Adrenal gland (tissue), 9 donors: ENCODE measurements at regions not wholly inside any gene's neighbourhood (a gene's known extent, or its start where the extent isn't known, plus 50 kb on each side); places are given as distances from the start of the nearest gene placed in this dataset.

Experiments
- DNase-seq, 7 donors: peaks; one replicate each; pipeline ENCODE4 v3.0.0-alpha.2; 2019 to 2020
- H3K27ac ChIP-seq, 5 donors: fragments of 200-600 bp; sonication (generic) in 4 of 5; 1 replicate in 3 of 5; 2 replicates in 2 of 5; pipeline versions ENCODE4 v1.5.1 to v1.8.0; 2016 to 2020; ENCODE audit warnings: mild to moderate bottlenecking in 1 of 5
- H3K27me3 ChIP-seq: fragments of 200-600 bp; 2 replicates; pipeline ENCODE4 v1.8.0; 2021
- H3K36me3 ChIP-seq, 2 donors: fragments of 200-600 bp; replicated peaks in 1 of 2; 1 replicate in 1 of 2; 2 replicates in 1 of 2; pipeline versions ENCODE4 v1.5.1 to v1.8.0; 2018 to 2022
- H3K4me1 ChIP-seq, 2 donors: fragments of 200-600 bp; replicated peaks in 1 of 2; 1 replicate in 1 of 2; 2 replicates in 1 of 2; pipeline versions ENCODE4 v1.5.1 to v1.8.0; 2018 to 2021
- H3K4me3 ChIP-seq, 4 donors: fragments of 200-600 bp; sonication (generic) in 3 of 4; one replicate each; pipeline ENCODE4 v1.5.1; 2016 to 2018
- H3K9me3 ChIP-seq, 3 donors: fragments of 200-600 bp; sonication (generic) in 1 of 3; replicated peaks in 1 of 3; 1 replicate in 2 of 3; 2 replicates in 1 of 3; pipeline versions ENCODE4 v1.5.1 to v1.8.0; 2016 to 2021
- POLR2A ChIP-seq, 2 donors: fragments of 450-650 bp; IDR thresholded peaks; one replicate each; pipeline ENCODE4 v1.6.1; 2017; ENCODE audit warnings: antibody characterized with exemption in 2 of 2, mild to moderate bottlenecking in 2 of 2, moderate library complexity in 1 of 2
- WGBS, 4 donors: extraction: QIAGEN DNeasy Blood & Tissue Kit in 2 of 4; methylation state at CpG; one replicate each; pipeline versions ENCODE4 v1.1.5 to v1.1.7; 2013 to 2017; 5-methylcytosine and 5-hydroxymethylcytosine counted together
- intact Hi-C, 2 donors: fragments of 100-400 bp; cut with DNase I; formaldehyde crosslinking; loops; one replicate each; pipeline versions ENCODE4 v1.14.1 to v1.15.0; 2022 to 2023
- TF ChIP-seq, protein P1 (sequence below), 6 experiments: fragments of 450-650 bp in 4 of 6; fragments of 200-600 bp in 2 of 6; sonication (generic) in 1 of 6; IDR thresholded peaks; 1 replicate in 5 of 6; 2 replicates in 1 of 6; pipeline versions ENCODE4 v1.5.1 to v1.8.0; 2016 to 2021; ENCODE audit warnings: antibody characterized with exemption in 6 of 6, mild to moderate bottlenecking in 2 of 6, moderate library complexity in 1 of 6
- donor health status: healthy with polysubstance abuse.
- donor health status: Bipolar disorder and iron deficiency.
- donor health status: DM: yes; HTN: yes; CAD: no.
- donor health status: DM: no; HTN: no; CAD: no.
- donor health status: DM: no; HTN: no; CAD: no.

- intact Hi-C loops, result no loop called here
- Histone ChIP-seq H3K36me3 (no peaks in the 10 kb centered on the region), H3K9me3 (no peaks in the 10 kb centered on the region), H3K4me3 (no peak overlapping the region), H3K27ac (no peak overlapping the region), H3K27me3 (no peaks in the 10 kb centered on the region), H3K4me1 (no peaks in the 10 kb centered on the region)
- DNase-seq, result no peak
- no peak for TF ChIP-seq POLR2A (IDR thresholded peaks at IDR 0.05)
- TF ChIP-seq, protein P1, sequence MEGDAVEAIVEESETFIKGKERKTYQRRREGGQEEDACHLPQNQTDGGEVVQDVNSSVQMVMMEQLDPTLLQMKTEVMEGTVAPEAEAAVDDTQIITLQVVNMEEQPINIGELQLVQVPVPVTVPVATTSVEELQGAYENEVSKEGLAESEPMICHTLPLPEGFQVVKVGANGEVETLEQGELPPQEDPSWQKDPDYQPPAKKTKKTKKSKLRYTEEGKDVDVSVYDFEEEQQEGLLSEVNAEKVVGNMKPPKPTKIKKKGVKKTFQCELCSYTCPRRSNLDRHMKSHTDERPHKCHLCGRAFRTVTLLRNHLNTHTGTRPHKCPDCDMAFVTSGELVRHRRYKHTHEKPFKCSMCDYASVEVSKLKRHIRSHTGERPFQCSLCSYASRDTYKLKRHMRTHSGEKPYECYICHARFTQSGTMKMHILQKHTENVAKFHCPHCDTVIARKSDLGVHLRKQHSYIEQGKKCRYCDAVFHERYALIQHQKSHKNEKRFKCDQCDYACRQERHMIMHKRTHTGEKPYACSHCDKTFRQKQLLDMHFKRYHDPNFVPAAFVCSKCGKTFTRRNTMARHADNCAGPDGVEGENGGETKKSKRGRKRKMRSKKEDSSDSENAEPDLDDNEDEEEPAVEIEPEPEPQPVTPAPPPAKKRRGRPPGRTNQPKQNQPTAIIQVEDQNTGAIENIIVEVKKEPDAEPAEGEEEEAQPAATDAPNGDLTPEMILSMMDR (IDR thresholded peaks at IDR 0.05), result no peak
- 62 to 67% (median 65%) methylated on average over 3 of the region's 3 CpGs for WGBS, 4 donors
Observed at GRCh38 chr3:17979911-17980310, 237.5 kb upstream of the TBC1D5 start.

GRCh38 chr3:17979252-17979651 lies 236.8 kb upstream of the TBC1D5 start:
- no peaks in the 10 kb centered on the region for H3K36me3 ChIP-seq
- no peak for DNase-seq
- no peaks in the 10 kb centered on the region for H3K4me1 ChIP-seq
- no peaks in the 10 kb centered on the region for H3K27me3 ChIP-seq
- no peak overlapping the region for H3K4me3 ChIP-seq
- intact Hi-C loops, result no loop called here
- H3K27ac ChIP-seq, result no peak overlapping the region
- TF ChIP-seq, protein P1 (IDR thresholded peaks at IDR 0.05), result no peak
- no peak for TF ChIP-seq POLR2A (IDR thresholded peaks at IDR 0.05)
- 67 to 73% (median 70%) methylated on average over 2 of the region's 2 CpGs for WGBS, 4 donors
- no peaks in the 10 kb centered on the region for H3K9me3 ChIP-seq

DNA sequence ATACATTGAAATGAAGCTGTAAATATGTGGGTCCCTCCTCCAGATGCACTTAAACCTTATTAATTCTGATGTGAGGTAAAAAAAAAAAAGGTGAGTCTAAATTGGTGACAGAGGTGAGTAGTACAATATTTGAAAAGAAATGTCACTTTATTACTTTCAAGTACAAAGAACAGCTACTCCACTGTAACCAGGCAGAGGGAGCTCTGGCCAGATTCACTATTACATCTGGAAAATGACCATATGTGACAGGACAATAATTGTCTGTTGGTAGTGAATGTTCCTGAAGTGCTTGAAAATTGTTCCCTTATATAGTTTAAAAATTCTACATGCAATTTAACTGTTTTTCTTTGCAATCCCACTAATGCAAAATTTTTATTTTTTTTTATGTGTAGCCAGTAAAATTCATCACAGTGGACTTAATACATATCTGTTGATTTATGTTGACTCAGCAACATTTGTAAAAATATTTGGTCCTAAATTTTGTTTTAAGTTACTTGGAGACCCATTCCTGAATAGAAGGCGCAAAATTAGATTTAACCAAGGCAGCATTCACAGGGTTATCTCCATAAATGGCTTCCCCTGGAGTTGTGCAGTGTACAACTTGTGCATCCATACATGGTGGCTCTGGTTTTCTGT lies 231.9 kb upstream of the TBC1D5 start:
- Histone ChIP-seq H3K4me3 (no peak overlapping the region), H3K4me1 (no peaks in the 10 kb centered on the region), H3K27me3 (no peaks in the 10 kb centered on the region), H3K9me3 (no peaks in the 10 kb centered on the region), H3K27ac (no peak overlapping the region), H3K36me3 (no peaks in the 10 kb centered on the region)
- 83 to 96% (median 90%) methylated on average over 1 of the region's 1 CpG for WGBS, 4 donors
- no peak for TF ChIP-seq POLR2A (IDR thresholded peaks at IDR 0.05)
- intact Hi-C loops, result no loop called here
- DNase-seq, result no peak

- intact Hi-C loops, result no loop called here
- H3K36me3 ChIP-seq, result no peaks in the 10 kb centered on the region
- WGBS, 4 donors, result 64 to 72% (median 68%) methylated on average over 10 of the region's 10 CpGs
Observed at GRCh38 chr3:17972959-17973906, 230.8 kb upstream of the TBC1D5 start.

More at GRCh38 chr3:17972959-17973906, 230.8 kb upstream of the TBC1D5 start:
- no peaks in the 10 kb centered on the region for H3K27me3 ChIP-seq
- TF ChIP-seq, protein P1 (IDR thresholded peaks at IDR 0.05), result no peak
- DNase-seq, result no peak
- H3K27ac ChIP-seq, result no peak overlapping the region
- H3K4me1 ChIP-seq, result no peaks in the 10 kb centered on the region
- H3K4me3 ChIP-seq, result no peak overlapping the region
- no peaks in the 10 kb centered on the region for H3K9me3 ChIP-seq
